ENCODE measurements at regions not wholly inside any gene's neighbourhood (a gene's known extent, or its start where the extent isn't known, plus 50 kb on each side); places are given as distances from the start of the nearest gene placed in this dataset.
A peak's percentile ranks its signal among the peaks of the same experiment; 100 is the strongest.
"Not testable (repeated sequence)": the region's sequence is repeated elsewhere in the genome, so short reads cannot be mapped to it uniquely, and the experiment has no call there.

- Histone ChIP-seq H3K4me3 (ENCODE audit: low read length) (no peak overlapping the region), H3K36me3 (ENCODE audit: control insufficient read depth in 2 of 3, insufficient read depth in 3 of 3, low read length in 3 of 3) (no peaks in the 10 kb centered on the region), H3K27ac (ENCODE audit: low read depth, low read length) (no peak overlapping the region), H3K4me1 (ENCODE audit: control insufficient read depth in 2 of 2, insufficient read depth in 2 of 2, low read length in 2 of 2) (no peaks in the 10 kb centered on the region), H3K27me3 (ENCODE audit: control insufficient read depth in 2 of 2, insufficient read depth in 2 of 2, low read length in 2 of 2) (no peaks in the 10 kb centered on the region), H3K9me3 (ENCODE audit: control insufficient read depth in 2 of 3, low read length in 3 of 3) (no peaks in the 10 kb centered on the region)
- H3K4me3 Mint-ChIP-seq = no peak overlapping the region
- DNase-seq (no peak), ATAC-seq (no peak)
- intact Hi-C loops (cut with micrococcal nuclease) = no loop called here
- CTCF ChIA-PET = no interaction called here
- no peak overlapping the region for H3K27ac Mint-ChIP-seq
- no peaks in the 10 kb centered on the region for H3K36me3 Mint-ChIP-seq
- POLR2A ChIA-PET = no interaction called here
- H3K9me3 Mint-ChIP-seq = peaks cover 0 to 13% (median 4%) of the 10 kb centered on the region in 11 donors
- H3K4me1 Mint-ChIP-seq = peaks cover 0 to 6% (median 0%) of the 10 kb centered on the region in 7 donors
- H3K27me3 Mint-ChIP-seq = peaks cover 0 to 21% (median 7%) of the 10 kb centered on the region in 5 donors
Observed at GRCh38 chr7:138313829-138314178, 146.3 kb upstream of the TRIM24 start.

- POLR2A ChIA-PET = no interaction called here
Observed at GRCh38 chr7:138316421-138317043, 143.5 kb upstream of the TRIM24 start.

GRCh38 chr7:138317044-138317596 is 142.9 kb upstream of the TRIM24 start:
- Mint-ChIP-seq H3K9me3 (peaks cover 0 to 13% (median 5%) of the 10 kb centered on the region in 11 donors), H3K4me3 (no peak overlapping the region), H3K4me1 (peaks cover 0 to 6% (median 0%) of the 10 kb centered on the region in 7 donors), H3K27ac (no peak overlapping the region), H3K36me3 (no peaks in the 10 kb centered on the region), H3K27me3 (peaks cover 0 to 21% (median 10%) of the 10 kb centered on the region in 5 donors)
- CTCF ChIA-PET = no interaction called here
- H3K4me3 ChIP-seq (ENCODE audit: low read length) = no peak overlapping the region
- no peaks in the 10 kb centered on the region for H3K36me3 ChIP-seq (ENCODE audit: control insufficient read depth in 2 of 3, insufficient read depth in 3 of 3, low read length in 3 of 3)
- intact Hi-C loops (cut with micrococcal nuclease) = no loop called here
- ATAC-seq = no peak
- H3K27me3 ChIP-seq (ENCODE audit: control insufficient read depth in 2 of 2, insufficient read depth in 2 of 2, low read length in 2 of 2) = no peaks in the 10 kb centered on the region
- POLR2A ChIA-PET = no interaction called here
- no peak for DNase-seq
- H3K4me1 ChIP-seq (ENCODE audit: control insufficient read depth in 2 of 2, insufficient read depth in 2 of 2, low read length in 2 of 2) = no peaks in the 10 kb centered on the region
- no peak overlapping the region for H3K27ac ChIP-seq (ENCODE audit: low read depth, low read length)
- H3K9me3 ChIP-seq (ENCODE audit: control insufficient read depth in 2 of 3, low read length in 3 of 3) = no peaks in the 10 kb centered on the region

More at GRCh38 chr7:138316421-138317043, 143.5 kb upstream of the TRIM24 start:
- Histone ChIP-seq H3K27ac (ENCODE audit: low read depth, low read length) (no peak overlapping the region), H3K9me3 (ENCODE audit: control insufficient read depth in 2 of 3, low read length in 3 of 3) (no peaks in the 10 kb centered on the region), H3K4me3 (ENCODE audit: low read length) (no peak overlapping the region), H3K4me1 (ENCODE audit: control insufficient read depth in 2 of 2, insufficient read depth in 2 of 2, low read length in 2 of 2) (no peaks in the 10 kb centered on the region), H3K36me3 (ENCODE audit: control insufficient read depth in 2 of 3, insufficient read depth in 3 of 3, low read length in 3 of 3) (no peaks in the 10 kb centered on the region), H3K27me3 (ENCODE audit: control insufficient read depth in 2 of 2, insufficient read depth in 2 of 2, low read length in 2 of 2) (no peaks in the 10 kb centered on the region)
- Mint-ChIP-seq H3K4me1 (peaks cover 0 to 6% (median 0%) of the 10 kb centered on the region in 7 donors), H3K4me3 (no peak overlapping the region), H3K9me3 (peaks cover 0 to 13% (median 4%) of the 10 kb centered on the region in 11 donors), H3K27ac (no peak overlapping the region), H3K36me3 (no peaks in the 10 kb centered on the region), H3K27me3 (peaks cover 0 to 21% (median 9%) of the 10 kb centered on the region in 5 donors)
- no peak for ATAC-seq
- intact Hi-C loops (cut with micrococcal nuclease) = no loop called here
- CTCF ChIA-PET = no interaction called here
- no peak for DNase-seq

- no peak overlapping the region for H3K4me3 Mint-ChIP-seq
- H3K9me3 Mint-ChIP-seq = peaks cover 11 to 27% (median 17%) of the 10 kb centered on the region in 11 donors
- H3K27ac ChIP-seq (ENCODE audit: low read depth, low read length) = no peak overlapping the region
- H3K36me3 Mint-ChIP-seq = peaks cover 0 to 12% (median 7%) of the 10 kb centered on the region in 5 donors
- ChIA-PET CTCF (no interaction called here), POLR2A (no interaction called here)
- intact Hi-C loops (cut with micrococcal nuclease) = no loop called here
- no peaks in the 10 kb centered on the region for H3K4me1 ChIP-seq (ENCODE audit: control insufficient read depth in 2 of 2, insufficient read depth in 2 of 2, low read length in 2 of 2)
- H3K4me3 ChIP-seq (ENCODE audit: low read length) = no peak overlapping the region
- no peak for ATAC-seq
- peak overlapping the region in 1 of 9 donors; percentile 28 for H3K27ac Mint-ChIP-seq
- peaks cover 0 to 11% (median 4%) of the 10 kb centered on the region in 5 donors for H3K27me3 Mint-ChIP-seq
- H3K9me3 ChIP-seq (ENCODE audit: control insufficient read depth in 2 of 3, low read length in 3 of 3) = no peaks in the 10 kb centered on the region
- DNase-seq = no peak
- no peaks in the 10 kb centered on the region for H3K4me1 Mint-ChIP-seq
- H3K27me3 ChIP-seq (ENCODE audit: control insufficient read depth in 2 of 2, insufficient read depth in 2 of 2, low read length in 2 of 2) = no peaks in the 10 kb centered on the region
- H3K36me3 ChIP-seq (ENCODE audit: control insufficient read depth in 2 of 3, insufficient read depth in 3 of 3, low read length in 3 of 3) = no peaks in the 10 kb centered on the region
Observed at GRCh38 chr7:138324941-138325340, 135.1 kb upstream of the TRIM24 start.

GRCh38 chr7:138325434-138325833 is 134.6 kb upstream of the TRIM24 start:
- peaks cover 0 to 11% (median 4%) of the 10 kb centered on the region in 5 donors for H3K27me3 Mint-ChIP-seq
- Histone ChIP-seq H3K4me1 (ENCODE audit: control insufficient read depth in 2 of 2, insufficient read depth in 2 of 2, low read length in 2 of 2) (no peaks in the 10 kb centered on the region), H3K27me3 (ENCODE audit: control insufficient read depth in 2 of 2, insufficient read depth in 2 of 2, low read length in 2 of 2) (no peaks in the 10 kb centered on the region), H3K27ac (ENCODE audit: low read depth, low read length) (no peak overlapping the region), H3K9me3 (ENCODE audit: control insufficient read depth in 2 of 3, low read length in 3 of 3) (no peaks in the 10 kb centered on the region), H3K4me3 (ENCODE audit: low read length) (no peak overlapping the region), H3K36me3 (ENCODE audit: control insufficient read depth in 2 of 3, insufficient read depth in 3 of 3, low read length in 3 of 3) (no peaks in the 10 kb centered on the region)
- intact Hi-C loops (cut with micrococcal nuclease) = no loop called here
- no peak overlapping the region for H3K4me3 Mint-ChIP-seq
- ATAC-seq = no peak
- no peak overlapping the region for H3K27ac Mint-ChIP-seq
- ChIA-PET CTCF (no interaction called here), POLR2A (no interaction called here)
- no peaks in the 10 kb centered on the region for H3K4me1 Mint-ChIP-seq
- no peak for DNase-seq
- H3K36me3 Mint-ChIP-seq = peaks cover 0 to 17% (median 7%) of the 10 kb centered on the region in 5 donors
- peaks cover 12 to 32% (median 17%) of the 10 kb centered on the region in 11 donors for H3K9me3 Mint-ChIP-seq

- H3K27me3 Mint-ChIP-seq = peaks cover 0 to 8% (median 0%) of the 10 kb centered on the region in 5 donors
- no peak for ATAC-seq
- intact Hi-C loops (cut with micrococcal nuclease) = no loop called here
Observed at GRCh38 chr7:138328215-138328614, 131.8 kb upstream of the TRIM24 start.

GRCh38 chr7:138332850-138333249 is 127.2 kb upstream of the TRIM24 start:
- H3K4me1 ChIP-seq (ENCODE audit: control insufficient read depth in 2 of 2, insufficient read depth in 2 of 2, low read length in 2 of 2); DNase-seq; H3K4me3 ChIP-seq (ENCODE audit: low read length); H3K27ac ChIP-seq (ENCODE audit: low read depth, low read length); ATAC-seq; H3K4me3 Mint-ChIP-seq; H3K27me3 ChIP-seq (ENCODE audit: control insufficient read depth in 2 of 2, insufficient read depth in 2 of 2, low read length in 2 of 2); H3K27ac Mint-ChIP-seq; POLR2A ChIA-PET; H3K4me1 Mint-ChIP-seq; intact Hi-C loops (cut with micrococcal nuclease); CTCF ChIA-PET; H3K36me3 ChIP-seq (ENCODE audit: control insufficient read depth in 2 of 3, insufficient read depth in 3 of 3, low read length in 3 of 3): not testable (repeated sequence)
- peaks cover 0 to 29% (median 7%) of the 10 kb centered on the region in 5 donors for H3K36me3 Mint-ChIP-seq
- peaks cover 12 to 39% (median 22%) of the 10 kb centered on the region in 11 donors for H3K9me3 Mint-ChIP-seq
- H3K27me3 Mint-ChIP-seq = peaks cover 0 to 12% (median under 1%) of the 10 kb centered on the region in 5 donors
- H3K9me3 ChIP-seq (ENCODE audit: control insufficient read depth in 2 of 3, low read length in 3 of 3) = peaks cover 0 to 12% (median 0%) of the 10 kb centered on the region in 3 experiments

More at GRCh38 chr7:138328215-138328614, 131.8 kb upstream of the TRIM24 start:
- H3K4me3 Mint-ChIP-seq = no peak overlapping the region
- no peak for DNase-seq
- no peak overlapping the region for H3K27ac Mint-ChIP-seq
- peaks cover 0 to 24% (median 7%) of the 10 kb centered on the region in 5 donors for H3K36me3 Mint-ChIP-seq
- no peaks in the 10 kb centered on the region for H3K4me1 Mint-ChIP-seq
- H3K27ac ChIP-seq (ENCODE audit: low read depth, low read length) = no peak overlapping the region
- no peak overlapping the region for H3K4me3 ChIP-seq (ENCODE audit: low read length)
- no peaks in the 10 kb centered on the region for H3K4me1 ChIP-seq (ENCODE audit: control insufficient read depth in 2 of 2, insufficient read depth in 2 of 2, low read length in 2 of 2)
- peaks cover 13 to 39% (median 19%) of the 10 kb centered on the region in 11 donors for H3K9me3 Mint-ChIP-seq
- ChIA-PET CTCF (no interaction called here), POLR2A (no interaction called here)
- no peaks in the 10 kb centered on the region for H3K27me3 ChIP-seq (ENCODE audit: control insufficient read depth in 2 of 2, insufficient read depth in 2 of 2, low read length in 2 of 2)
- H3K36me3 ChIP-seq (ENCODE audit: control insufficient read depth in 2 of 3, insufficient read depth in 3 of 3, low read length in 3 of 3) = no peaks in the 10 kb centered on the region
- peaks cover 0 to 11% (median 0%) of the 10 kb centered on the region in 3 experiments for H3K9me3 ChIP-seq (ENCODE audit: control insufficient read depth in 2 of 3, low read length in 3 of 3)
